ENCODE measurements at regions not wholly inside any gene's neighbourhood (a gene's known extent, or its start where the extent isn't known, plus 50 kb on each side); places are given as distances from the start of the nearest gene placed in this dataset.

- TF ChIP-seq POLR2AphosphoS5 (IDR thresholded peaks at IDR 0.05) (no peak), CTCF (IDR thresholded peaks at IDR 0.05) (no peak), POLR2A (IDR thresholded peaks at IDR 0.05) (no peak), EP300 (IDR thresholded peaks at IDR 0.05) (no peak)
Observed at GRCh38 chr18:39558658-39559057, 1993.1 kb upstream of the CELF4 start.
